ENCODE measurements at regions not wholly inside any gene's neighbourhood (a gene's known extent, or its start where the extent isn't known, plus 50 kb on each side); places are given as distances from the start of the nearest gene placed in this dataset.
A peak's percentile ranks its signal among the peaks of the same experiment; 100 is the strongest.

DNA sequence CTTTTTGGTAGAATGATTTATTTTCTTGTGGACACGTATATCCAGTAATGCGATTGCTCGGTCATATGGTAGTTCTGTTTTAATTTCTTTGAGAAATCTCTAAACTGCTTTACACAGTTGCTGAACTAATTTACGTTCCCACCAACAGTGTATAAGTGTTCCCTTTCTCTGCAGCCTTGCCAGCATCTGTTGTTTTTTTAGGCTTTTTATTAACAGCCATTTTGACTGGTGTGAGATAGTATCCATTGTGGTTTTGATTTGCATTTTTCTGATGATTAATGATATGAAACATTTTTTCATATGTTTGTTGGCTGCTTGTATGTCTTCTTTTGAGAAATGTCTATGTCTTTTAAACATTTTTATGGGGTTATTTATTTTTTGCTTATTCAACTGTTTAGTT, 196.7 kb downstream of the MOXD1 start:
- Mint-ChIP-seq H3K27me3 (ENCODE audit: low read depth) (no peaks in the 10 kb centered on the region), H3K4me1 (ENCODE audit: low read depth) (peaks cover 27% of the 10 kb centered on the region), H3K9me3 (ENCODE audit: low read depth) (peaks cover 15% of the 10 kb centered on the region), H3K27ac (ENCODE audit: unreplicated experiment) (no peak overlapping the region), H3K4me3 (ENCODE audit: unreplicated experiment) (no peak overlapping the region), H3K36me3 (ENCODE audit: low read depth) (no peaks in the 10 kb centered on the region)
- no peak for DNase-seq (ENCODE audit: low spot score)
- TF ChIP-seq, protein P1, sequence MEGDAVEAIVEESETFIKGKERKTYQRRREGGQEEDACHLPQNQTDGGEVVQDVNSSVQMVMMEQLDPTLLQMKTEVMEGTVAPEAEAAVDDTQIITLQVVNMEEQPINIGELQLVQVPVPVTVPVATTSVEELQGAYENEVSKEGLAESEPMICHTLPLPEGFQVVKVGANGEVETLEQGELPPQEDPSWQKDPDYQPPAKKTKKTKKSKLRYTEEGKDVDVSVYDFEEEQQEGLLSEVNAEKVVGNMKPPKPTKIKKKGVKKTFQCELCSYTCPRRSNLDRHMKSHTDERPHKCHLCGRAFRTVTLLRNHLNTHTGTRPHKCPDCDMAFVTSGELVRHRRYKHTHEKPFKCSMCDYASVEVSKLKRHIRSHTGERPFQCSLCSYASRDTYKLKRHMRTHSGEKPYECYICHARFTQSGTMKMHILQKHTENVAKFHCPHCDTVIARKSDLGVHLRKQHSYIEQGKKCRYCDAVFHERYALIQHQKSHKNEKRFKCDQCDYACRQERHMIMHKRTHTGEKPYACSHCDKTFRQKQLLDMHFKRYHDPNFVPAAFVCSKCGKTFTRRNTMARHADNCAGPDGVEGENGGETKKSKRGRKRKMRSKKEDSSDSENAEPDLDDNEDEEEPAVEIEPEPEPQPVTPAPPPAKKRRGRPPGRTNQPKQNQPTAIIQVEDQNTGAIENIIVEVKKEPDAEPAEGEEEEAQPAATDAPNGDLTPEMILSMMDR (IDR thresholded peaks at IDR 0.05) = no peak

DNA sequence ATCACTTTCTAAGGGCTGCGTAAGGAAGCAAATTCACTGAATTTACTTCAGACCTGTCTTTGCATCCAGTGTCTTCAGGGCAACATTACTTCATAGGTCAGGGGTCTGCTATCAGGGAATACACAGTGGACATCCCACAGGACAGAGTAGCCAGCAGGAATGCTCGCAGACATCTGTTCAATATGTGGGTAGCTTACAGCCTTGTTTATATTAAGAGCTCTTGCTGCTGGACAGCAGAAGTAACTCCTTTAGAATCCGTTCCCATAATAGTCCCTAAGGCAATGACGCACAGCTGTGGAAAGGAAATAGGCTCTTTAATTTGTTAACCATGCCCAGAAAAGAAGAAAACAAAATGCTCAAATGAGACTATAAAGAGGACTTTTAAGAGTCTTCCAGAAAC, 198.7 kb downstream of the MOXD1 start:
- DNase-seq (ENCODE audit: low spot score) = no peak
- TF ChIP-seq, protein P1 (IDR thresholded peaks at IDR 0.05) = no peak
- Mint-ChIP-seq H3K4me3 (ENCODE audit: unreplicated experiment) (no peak overlapping the region), H3K27ac (ENCODE audit: unreplicated experiment) (peak overlapping the region; percentile 84), H3K36me3 (ENCODE audit: low read depth) (no peaks in the 10 kb centered on the region), H3K4me1 (ENCODE audit: low read depth) (peaks cover 46% of the 10 kb centered on the region), H3K9me3 (ENCODE audit: low read depth) (peaks cover 15% of the 10 kb centered on the region), H3K27me3 (ENCODE audit: low read depth) (no peaks in the 10 kb centered on the region)

DNA sequence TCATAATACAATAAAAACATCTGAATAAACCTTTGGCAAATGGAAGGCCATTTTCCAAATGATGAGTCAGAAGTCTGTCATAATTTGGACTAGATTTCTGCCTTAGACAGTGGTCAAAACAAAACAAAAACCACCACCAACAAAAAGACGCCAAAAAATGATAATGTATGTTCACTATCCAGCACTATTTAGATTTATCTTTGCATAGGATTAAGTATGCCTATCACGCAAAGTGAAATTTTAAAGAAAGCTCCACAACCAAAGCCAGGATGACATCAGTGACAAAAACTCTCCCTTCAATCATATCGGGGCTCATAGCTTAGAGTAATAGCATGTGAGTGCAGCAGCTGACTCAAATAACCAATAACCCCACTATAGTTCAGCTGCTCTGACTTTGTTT, 201.9 kb downstream of the MOXD1 start:
- Mint-ChIP-seq H3K4me1 (ENCODE audit: low read depth) (peaks cover 37% of the 10 kb centered on the region), H3K9me3 (ENCODE audit: low read depth) (peaks cover 2% of the 10 kb centered on the region), H3K4me3 (ENCODE audit: unreplicated experiment) (no peak overlapping the region), H3K27me3 (ENCODE audit: low read depth) (no peaks in the 10 kb centered on the region), H3K36me3 (ENCODE audit: low read depth) (no peaks in the 10 kb centered on the region), H3K27ac (ENCODE audit: unreplicated experiment) (peak overlapping the region; percentile 95)
- no peak for DNase-seq (ENCODE audit: low spot score)
- TF ChIP-seq, protein P1 (IDR thresholded peaks at IDR 0.05) = no peak

DNA sequence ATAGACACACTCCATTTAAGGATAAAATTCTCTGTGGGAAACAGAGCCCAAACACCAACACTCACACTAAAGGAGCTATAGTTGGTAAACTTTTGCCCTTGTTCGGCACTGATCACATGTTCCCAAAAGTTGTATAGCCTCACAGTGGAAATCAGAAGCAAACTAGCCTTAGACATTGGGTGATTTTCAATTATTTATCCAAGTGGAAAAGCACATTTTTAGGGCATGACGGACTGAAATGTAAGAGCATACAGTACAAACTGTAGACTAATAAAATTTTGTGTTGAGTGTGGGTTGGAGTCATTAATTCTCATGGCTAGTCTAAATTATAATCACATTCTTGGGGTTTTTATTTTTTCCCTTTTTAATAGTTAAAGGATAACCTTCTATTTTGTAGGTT, 202.4 kb downstream of the MOXD1 start:
- Mint-ChIP-seq H3K27me3 (ENCODE audit: low read depth) (no peaks in the 10 kb centered on the region), H3K4me3 (ENCODE audit: unreplicated experiment) (no peak overlapping the region), H3K36me3 (ENCODE audit: low read depth) (no peaks in the 10 kb centered on the region), H3K4me1 (ENCODE audit: low read depth) (peaks cover 37% of the 10 kb centered on the region), H3K27ac (ENCODE audit: unreplicated experiment) (peak overlapping the region; percentile 95), H3K9me3 (ENCODE audit: low read depth) (no peaks in the 10 kb centered on the region)
- TF ChIP-seq, protein P1 (IDR thresholded peaks at IDR 0.05) = no peak
- no peak for DNase-seq (ENCODE audit: low spot score)

GRCh38 chr6:132198040-132198439, 203.2 kb downstream of the MOXD1 start:
- Mint-ChIP-seq H3K36me3 (ENCODE audit: low read depth) (no peaks in the 10 kb centered on the region), H3K9me3 (ENCODE audit: low read depth) (no peaks in the 10 kb centered on the region), H3K4me1 (ENCODE audit: low read depth) (peaks cover 37% of the 10 kb centered on the region), H3K27ac (ENCODE audit: unreplicated experiment) (peak overlapping the region; percentile 84), H3K27me3 (ENCODE audit: low read depth) (no peaks in the 10 kb centered on the region), H3K4me3 (ENCODE audit: unreplicated experiment) (no peak overlapping the region)
- TF ChIP-seq, protein P1 (IDR thresholded peaks at IDR 0.05) = no peak
- no peak for DNase-seq (ENCODE audit: low spot score)
